Ramos (cell line): ENCODE measurements at regions not wholly inside any gene's neighbourhood (a gene's known extent, or its start where the extent isn't known, plus 50 kb on each side); places are given as distances from the start of the nearest gene placed in this dataset.

Experiments used
- in situ Hi-C: fragments of 300-500 bp; cut with MboI; formaldehyde crosslinking; loops from one replicate; pipeline ENCODE4 v1.14.3; 2022; ENCODE audit warnings: low sequenced_read_pairs; ENCODE audit not compliant: unreplicated experiment

- in situ Hi-C loops, result no loop called here
Observed at GRCh38 chr3:34988296-34988695, 651.0 kb upstream of the ARPP21 start.

- in situ Hi-C loops, result no loop called here
Observed at GRCh38 chr3:34995796-34996430, 643.4 kb upstream of the ARPP21 start.

- in situ Hi-C loops, result no loop called here
Observed at GRCh38 chr3:34998902-34999301, 640.4 kb upstream of the ARPP21 start.

- in situ Hi-C loops, result no loop called here
Observed at GRCh38 chr3:35012214-35012613, 627.1 kb upstream of the ARPP21 start.

- in situ Hi-C loops, result no loop called here
Observed at GRCh38 chr3:35028157-35028556, 611.2 kb upstream of the ARPP21 start.

- in situ Hi-C loops, result no loop called here
Observed at GRCh38 chr3:35042210-35042991, 596.9 kb upstream of the ARPP21 start.

GRCh38 chr3:35043040-35043439, 596.3 kb upstream of the ARPP21 start:
- in situ Hi-C loops, result no loop called here

GRCh38 chr3:35044190-35044589, 595.1 kb upstream of the ARPP21 start:
- in situ Hi-C loops, result no loop called here

- in situ Hi-C loops, result no loop called here
Observed at GRCh38 chr3:35045118-35045517, 594.2 kb upstream of the ARPP21 start.

- in situ Hi-C loops, result no loop called here
Observed at GRCh38 chr3:35064761-35065160, 574.6 kb upstream of the ARPP21 start.

- in situ Hi-C loops, result no loop called here
Observed at GRCh38 chr3:35065891-35066290, 573.4 kb upstream of the ARPP21 start.

GRCh38 chr3:35067750-35068149, 571.6 kb upstream of the ARPP21 start:
- in situ Hi-C loops, result no loop called here

GRCh38 chr3:35070088-35070487, 569.2 kb upstream of the ARPP21 start:
- in situ Hi-C loops, result no loop called here

- in situ Hi-C loops, result no loop called here
Observed at GRCh38 chr3:35071772-35072171, 567.6 kb upstream of the ARPP21 start.

GRCh38 chr3:35078780-35079179, 560.5 kb upstream of the ARPP21 start:
- in situ Hi-C loops, result no loop called here

GRCh38 chr3:35079403-35079802, 559.9 kb upstream of the ARPP21 start:
- in situ Hi-C loops, result no loop called here

GRCh38 chr3:35081899-35082298, 557.4 kb upstream of the ARPP21 start:
- in situ Hi-C loops, result no loop called here

GRCh38 chr3:35088943-35089342, 550.4 kb upstream of the ARPP21 start:
- in situ Hi-C loops, result no loop called here

- in situ Hi-C loops, result no loop called here
Observed at GRCh38 chr3:35114686-35115085, 524.6 kb upstream of the ARPP21 start.

- in situ Hi-C loops, result no loop called here
Observed at GRCh38 chr3:35120026-35120425, 519.3 kb upstream of the ARPP21 start.

GRCh38 chr3:35137612-35138011, 501.7 kb upstream of the ARPP21 start:
- in situ Hi-C loops, result no loop called here

GRCh38 chr3:35141406-35141805, 497.9 kb upstream of the ARPP21 start:
- in situ Hi-C loops, result no loop called here
